HUDEP-2 (cell line): ENCODE measurements at regions not wholly inside any gene's neighbourhood (a gene's known extent, or its start where the extent isn't known, plus 50 kb on each side); places are given as distances from the start of the nearest gene placed in this dataset.

Experiments used
- DNase-seq, 76 experiments: peaks; one replicate each; lab custom pipeline; 2025; ENCODE audit not compliant: unreplicated experiment in 76 of 76; lab: John Stamatoyannopoulos, UW

GRCh38 chr11:23022854-23023253 is 162.6 kb upstream of the CCDC179 start:
- no peak for DNase-seq

- DNase-seq: no peak
These were observed 163.0 kb upstream of the CCDC179 start for GRCh38 chr11:23023319-23023718.

- no peak for DNase-seq
These were observed 180.8 kb upstream of the CCDC179 start for GRCh38 chr11:23041001-23041503.

GRCh38 chr11:23058656-23059055 is 198.4 kb upstream of the CCDC179 start:
- no peak for DNase-seq

- DNase-seq: no peak
These were observed 203.0 kb upstream of the CCDC179 start for GRCh38 chr11:23063276-23063675.

GRCh38 chr11:23078289-23078971 is 218.2 kb upstream of the CCDC179 start:
- no peak for DNase-seq

- no peak for DNase-seq
These were observed 219.1 kb upstream of the CCDC179 start for GRCh38 chr11:23079382-23079813.

GRCh38 chr11:23087407-23087806 is 227.1 kb upstream of the CCDC179 start:
- no peak for DNase-seq

- DNase-seq: no peak
These were observed 230.4 kb upstream of the CCDC179 start for GRCh38 chr11:23090659-23091058.

- no peak for DNase-seq
These were observed 235.4 kb upstream of the CCDC179 start for GRCh38 chr11:23095650-23096189.

- no peak for DNase-seq
These were observed 237.6 kb upstream of the CCDC179 start for GRCh38 chr11:23097891-23098290.

GRCh38 chr11:23099256-23099655 is 239.0 kb upstream of the CCDC179 start:
- no peak for DNase-seq

GRCh38 chr11:23100726-23101125 is 240.5 kb upstream of the CCDC179 start:
- no peak for DNase-seq

- no peak for DNase-seq
These were observed 243.1 kb upstream of the CCDC179 start for GRCh38 chr11:23103416-23103815.

- DNase-seq: no peak
These were observed 251.3 kb upstream of the CCDC179 start for GRCh38 chr11:23111527-23111926.

GRCh38 chr11:23112390-23112789 is 252.1 kb upstream of the CCDC179 start:
- no peak for DNase-seq

- DNase-seq: peak in 6 of 76 experiments; percentile 1 to 24 (median 3)
These were observed 253.0 kb upstream of the CCDC179 start for GRCh38 chr11:23112987-23113886.

GRCh38 chr11:23113887-23114216 is 253.6 kb upstream of the CCDC179 start:
- DNase-seq: no peak

- no peak for DNase-seq
These were observed 263.5 kb upstream of the CCDC179 start for GRCh38 chr11:23123753-23124152.

- no peak for DNase-seq
These were observed 264.0 kb upstream of the CCDC179 start for GRCh38 chr11:23124249-23124648.

GRCh38 chr11:23124996-23125395 is 264.7 kb upstream of the CCDC179 start:
- no peak for DNase-seq

GRCh38 chr11:23127706-23128105 is 267.4 kb upstream of the CCDC179 start:
- DNase-seq: no peak
